A673 (cell line): ENCODE measurements at regions not wholly inside any gene's neighbourhood (a gene's known extent, or its start where the extent isn't known, plus 50 kb on each side); places are given as distances from the start of the nearest gene placed in this dataset.

ENCODE experiments used
- BruUV-seq: library from RNA; stranded (reverse); fragments of 400-500 nt; replicated peaks from 2 replicates; lab custom pipeline; 2021; lab: Mats Ljungman, UMichigan
- CTCF ChIA-PET: fragments of 300-600 bp; sonication (Branson Sonifier 250); formaldehyde crosslinking; loops from one replicate; lab custom pipeline; 2022; ENCODE audit warnings: antibody characterized with exemption; lab: Charles Lee
- POLR2A ChIA-PET: fragments of 300-600 bp; sonication (Branson Sonifier 250); formaldehyde crosslinking; loops from one replicate; lab custom pipeline; 2022; ENCODE audit warnings: antibody characterized with exemption; ENCODE audit not compliant: low non-redundant PET; lab: Charles Lee
- DNase-seq: peaks from one replicate; pipeline ENCODE4 v3.0.0-alpha.2; 2015; ENCODE audit warnings: low spot score
- H3K27ac ChIP-seq: fragments of 200-600 bp; sonication (generic); 2 replicates; pipeline ENCODE4 v1.5.1; 2016; ENCODE audit warnings: mixed run types, low read depth, mild to moderate bottlenecking, mixed read lengths, antibody characterized with exemption, low read length; ENCODE audit not compliant: poor library complexity, severe bottlenecking
- H3K27me3 ChIP-seq: fragments of 200-600 bp; sonication (generic); replicated peaks from 2 replicates; pipeline ENCODE4 v1.6.1; 2017; ENCODE audit warnings: mixed run types, low read depth, mild to moderate bottlenecking, mixed read lengths, antibody characterized with exemption, low read length; ENCODE audit not compliant: insufficient read depth, poor library complexity
- H3K36me3 ChIP-seq: fragments of 200-600 bp; sonication (generic); 2 replicates; pipeline ENCODE4 v1.6.1; 2016; ENCODE audit warnings: mixed run types, mild to moderate bottlenecking, mixed read lengths, antibody characterized with exemption, low read length; ENCODE audit not compliant: insufficient read depth, poor library complexity, severe bottlenecking
- H3K4me1 ChIP-seq: fragments of 200-600 bp; sonication (generic); 2 replicates; pipeline ENCODE4 v1.6.1; 2017; ENCODE audit warnings: mixed run types, mild to moderate bottlenecking, mixed read lengths, antibody characterized with exemption, low read length; ENCODE audit not compliant: insufficient read depth, poor library complexity, severe bottlenecking
- H3K4me3 ChIP-seq: fragments of 200-600 bp; sonication (generic); 2 replicates; pipeline ENCODE4 v1.5.1; 2016; ENCODE audit warnings: low read depth, mixed run types, mild to moderate bottlenecking, mixed read lengths, low read length; ENCODE audit not compliant: poor library complexity, severe bottlenecking
- H3K9me3 ChIP-seq: fragments of 200-600 bp; sonication (generic); 2 replicates; pipeline ENCODE4 v1.6.1; 2016; ENCODE audit warnings: mixed run types, low read depth, mild to moderate bottlenecking, mixed read lengths, antibody characterized with exemption, low read length; ENCODE audit not compliant: poor library complexity, severe bottlenecking
- CTCF ChIP-seq: fragments of 300-800, 200-600 bp; sonication (generic); conservative IDR thresholded peaks from 2 replicates; pipeline ENCODE4 v1.5.1; 2017; ENCODE audit warnings: low read depth, mild to moderate bottlenecking, antibody characterized with exemption, low read length, moderate library complexity, mixed read lengths
- EZH2 ChIP-seq: fragments of 200-600 bp; sonication (generic); IDR thresholded peaks from 2 replicates; pipeline ENCODE4 v1.6.1; 2017; ENCODE audit warnings: borderline replicate concordance, low read depth, mild to moderate bottlenecking, mixed read lengths, antibody characterized with exemption, low read length; ENCODE audit not compliant: poor library complexity, severe bottlenecking
- intact Hi-C: fragments of 100-400 bp; cut with micrococcal nuclease; formaldehyde crosslinking; loops from one replicate; pipeline ENCODE4 v1.10.0; 2022; ENCODE audit not compliant: unreplicated experiment

- ChIA-PET CTCF (no interaction called here), POLR2A (no interaction called here)
- H3K27me3 ChIP-seq, result no peaks in the 10 kb centered on the region
- no peaks in the 10 kb centered on the region for H3K9me3 ChIP-seq
- no peak for DNase-seq
- TF ChIP-seq EZH2 (no peak), CTCF (no peak)
- H3K36me3 ChIP-seq, result no peaks in the 10 kb centered on the region
- BruUV-seq, result no TSS peak
- H3K4me1 ChIP-seq, result peaks cover 4% of the 10 kb centered on the region
- intact Hi-C loops, result no loop called here
- peak overlapping the region; percentile 24 for H3K4me3 ChIP-seq
- no peak overlapping the region for H3K27ac ChIP-seq
Measured at GRCh38 chr13:73190477-73190876, 131.7 kb downstream of the KLF5 start.

- no peak for TF ChIP-seq CTCF
- TF ChIP-seq EZH2, result no peak
- DNase-seq, result peak; percentile 45
- intact Hi-C loops, result no loop called here
- ChIA-PET POLR2A (no interaction called here), CTCF (no interaction called here)
- Histone ChIP-seq H3K9me3 (no peaks in the 10 kb centered on the region), H3K36me3 (no peaks in the 10 kb centered on the region), H3K27me3 (no peaks in the 10 kb centered on the region), H3K27ac (no peak overlapping the region), H3K4me3 (peak overlapping the region; percentile 24), H3K4me1 (peaks cover 4% of the 10 kb centered on the region)
- BruUV-seq, result no TSS peak
Measured at GRCh38 chr13:73189776-73190175, 131.0 kb downstream of the KLF5 start.

GRCh38 chr13:73189362-73189761 is 130.6 kb downstream of the KLF5 start:
- Histone ChIP-seq H3K27me3 (no peaks in the 10 kb centered on the region), H3K36me3 (no peaks in the 10 kb centered on the region), H3K27ac (no peak overlapping the region), H3K9me3 (no peaks in the 10 kb centered on the region), H3K4me3 (peak overlapping the region; percentile 24), H3K4me1 (peaks cover 4% of the 10 kb centered on the region)
- ChIA-PET POLR2A (no interaction called here), CTCF (no interaction called here)
- DNase-seq, result no peak
- TF ChIP-seq CTCF, result no peak
- BruUV-seq, result no TSS peak
- intact Hi-C loops, result no loop called here
